HG03280 (cell line): ENCODE measurements at regions not wholly inside any gene's neighbourhood (a gene's known extent, or its start where the extent isn't known, plus 50 kb on each side); places are given as distances from the start of the nearest gene placed in this dataset.
"Not testable (repeated sequence)": the region's sequence is repeated elsewhere in the genome, so short reads cannot be mapped to it uniquely, and the experiment has no call there.

Experiments
- ATAC-seq: cut with Tn5 transposase; IDR thresholded peaks from one replicate; pipeline ENCODE4 v1.9.1; 2021; ENCODE audit warnings: mild to moderate bottlenecking, moderate library complexity; ENCODE audit not compliant: unreplicated experiment

DNA sequence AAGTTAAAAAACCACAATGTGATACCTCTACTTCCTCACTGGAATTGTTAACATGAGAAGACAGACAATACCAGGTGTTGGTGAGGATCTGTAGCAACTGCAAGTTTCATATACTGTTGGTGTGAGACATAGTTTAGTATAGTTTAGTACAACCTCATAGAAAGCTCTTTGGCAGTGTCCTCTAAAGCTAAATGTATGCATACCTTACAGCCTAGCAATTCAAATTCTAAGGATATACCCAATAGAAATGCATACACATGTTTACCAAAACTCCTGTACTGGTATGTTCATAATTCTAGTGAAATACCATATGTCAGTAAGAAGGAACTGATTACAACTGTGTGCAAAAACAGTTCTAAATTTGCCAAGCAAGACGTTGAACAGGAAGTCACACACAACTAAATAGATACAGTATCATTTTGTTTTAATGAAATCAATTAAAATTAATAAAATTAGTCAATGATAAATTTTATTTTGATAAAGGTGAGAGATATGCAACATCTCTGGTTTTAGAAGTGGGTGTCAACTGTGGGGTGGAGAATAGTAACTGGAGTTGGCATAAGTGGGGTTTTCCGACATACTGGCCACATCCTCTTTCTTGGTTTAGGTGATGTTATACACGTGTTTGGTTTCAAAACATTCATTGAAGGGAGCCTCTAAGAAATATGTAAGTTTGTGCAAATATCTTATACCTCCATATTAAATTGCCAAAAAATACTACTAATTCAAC lies 450.7 kb downstream of the PTPRC start:
- ATAC-seq, result peak; percentile 86

- not testable (repeated sequence) for ATAC-seq
Measured at GRCh38 chr1:199095628-199096027, 456.8 kb downstream of the PTPRC start.

GRCh38 chr1:199096591-199096990 lies 457.8 kb downstream of the PTPRC start:
- ATAC-seq, result no peak

DNA sequence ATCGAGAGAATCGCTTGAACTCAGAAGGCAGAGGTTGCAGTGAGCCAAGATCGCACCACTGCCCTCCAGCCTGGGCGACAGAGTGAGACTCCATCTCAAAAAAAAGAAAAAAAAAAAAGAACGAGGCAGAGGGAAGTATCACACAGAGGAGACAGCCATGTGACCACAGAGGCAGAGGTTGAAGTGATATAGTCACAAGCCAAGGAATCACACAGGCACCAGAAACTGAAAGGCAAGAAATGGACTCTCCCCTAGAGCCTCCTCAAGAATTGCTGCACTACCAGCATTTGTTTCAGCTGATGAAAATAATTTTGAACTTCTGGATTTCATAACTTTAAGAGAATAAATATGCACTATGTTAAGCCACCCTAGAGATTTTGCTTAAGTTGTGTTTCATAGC lies 459.6 kb downstream of the PTPRC start:
- no peak for ATAC-seq

GRCh38 chr1:199101139-199101538 lies 462.3 kb downstream of the PTPRC start:
- ATAC-seq, result no peak

DNA sequence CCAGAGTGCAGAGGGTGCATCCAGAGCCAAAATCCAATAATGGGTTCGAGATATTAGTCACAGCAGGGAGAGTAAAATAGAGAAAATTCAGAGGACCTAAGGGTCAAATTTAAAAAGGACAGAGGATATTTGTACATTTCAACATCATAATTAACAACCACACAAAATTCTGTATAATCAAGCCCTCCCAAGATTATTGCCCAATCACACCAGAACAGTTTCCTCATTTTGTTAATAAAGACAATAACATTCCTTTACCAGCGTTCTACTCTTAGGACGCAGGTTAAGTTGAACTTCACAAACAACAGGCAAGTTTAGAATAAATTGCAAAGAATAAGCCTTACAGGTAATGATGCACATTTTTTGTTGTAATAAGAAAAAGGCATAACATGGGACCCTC lies 462.8 kb downstream of the PTPRC start:
- no peak for ATAC-seq

- peak; percentile 50 for ATAC-seq
Measured at GRCh38 chr1:199102239-199102638, 463.4 kb downstream of the PTPRC start.

GRCh38 chr1:199109160-199109559 lies 470.3 kb downstream of the PTPRC start:
- no peak for ATAC-seq

GRCh38 chr1:199112365-199112764 lies 473.5 kb downstream of the PTPRC start:
- no peak for ATAC-seq

DNA sequence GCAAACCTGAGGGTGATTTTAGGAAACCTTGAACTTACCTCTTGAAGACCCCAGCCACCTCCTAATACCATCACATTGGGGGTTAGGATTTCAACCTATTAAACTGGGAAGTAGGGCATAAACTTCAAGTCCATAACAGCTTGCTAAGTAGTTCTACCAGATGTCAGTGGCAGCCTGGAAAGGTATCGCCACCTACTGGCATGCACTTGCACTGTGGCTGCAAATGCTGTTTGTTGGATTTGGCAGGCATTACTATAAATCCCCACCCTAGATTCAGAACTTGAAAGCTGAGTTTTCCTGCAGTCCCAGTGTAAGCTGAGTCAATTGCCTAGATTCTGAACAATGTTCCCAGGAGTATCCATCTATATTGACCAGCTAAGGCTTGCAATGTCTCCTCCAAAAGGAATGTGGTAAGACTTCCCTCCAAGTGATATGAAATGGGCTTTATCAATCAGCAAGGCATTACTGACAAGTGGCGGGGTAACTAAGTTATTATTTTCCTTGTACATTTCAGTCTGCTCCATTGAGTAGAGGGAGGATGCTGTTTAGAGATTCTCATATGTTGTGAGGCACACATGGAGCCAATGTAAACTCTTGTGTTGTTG lies 474.5 kb downstream of the PTPRC start:
- ATAC-seq, result peak; percentile 70

DNA sequence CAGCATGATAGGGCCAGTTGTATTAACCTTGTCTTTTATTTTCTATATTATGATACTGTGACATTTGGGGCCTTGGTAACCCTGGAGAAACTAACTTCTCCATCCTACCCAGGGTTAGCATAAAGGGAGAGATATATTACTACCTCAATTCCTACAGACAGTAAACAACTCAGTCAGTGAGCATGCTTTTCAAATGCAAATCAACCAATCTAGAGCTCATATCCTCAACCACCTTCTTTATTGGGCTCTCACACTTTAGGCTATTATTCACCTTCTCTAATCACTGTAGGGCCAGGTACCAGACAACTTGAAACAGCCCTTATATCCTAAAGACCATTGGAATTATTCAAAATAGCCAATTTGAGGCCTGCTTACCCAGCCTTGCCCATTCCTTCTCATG lies 477.6 kb downstream of the PTPRC start:
- ATAC-seq, result no peak

DNA sequence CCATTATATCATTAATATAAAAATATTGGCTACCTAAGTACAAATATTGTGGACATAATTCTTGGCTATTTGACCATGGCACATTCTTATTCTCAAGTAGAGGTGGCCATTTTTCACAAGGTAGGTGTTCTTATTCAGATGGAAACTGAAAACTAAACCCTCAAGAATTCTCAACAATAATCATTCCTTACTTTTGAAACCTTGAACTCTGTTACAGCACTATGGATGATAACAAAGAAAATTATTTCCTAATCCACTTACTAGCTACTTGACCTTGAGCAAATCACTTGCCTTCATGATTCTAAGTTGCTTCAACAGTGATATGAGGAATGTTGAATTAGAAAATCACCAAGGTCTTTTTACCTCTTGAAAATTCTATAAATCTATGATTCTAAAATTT lies 482.2 kb downstream of the PTPRC start:
- ATAC-seq, result no peak

DNA sequence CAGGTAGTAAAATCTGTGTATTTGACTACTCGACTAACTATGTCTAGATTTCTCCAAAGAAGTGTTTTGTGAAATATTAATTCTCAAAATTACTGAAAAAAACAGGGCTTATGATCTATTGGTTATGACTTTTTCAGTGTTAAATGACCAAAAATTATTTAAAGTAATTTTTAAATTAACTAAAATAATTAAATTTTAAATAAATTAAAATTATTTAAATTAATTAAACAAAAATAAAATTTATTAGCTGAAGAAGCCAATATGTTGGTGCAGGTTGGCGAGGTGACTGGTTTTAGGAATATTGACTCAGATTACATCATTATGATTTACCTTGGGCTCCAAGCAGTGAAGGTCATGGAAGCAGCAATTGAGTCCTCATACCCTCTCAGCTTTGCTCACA lies 483.2 kb downstream of the PTPRC start:
- ATAC-seq, result no peak

GRCh38 chr1:199122532-199123311 lies 483.9 kb downstream of the PTPRC start:
- no peak for ATAC-seq

DNA sequence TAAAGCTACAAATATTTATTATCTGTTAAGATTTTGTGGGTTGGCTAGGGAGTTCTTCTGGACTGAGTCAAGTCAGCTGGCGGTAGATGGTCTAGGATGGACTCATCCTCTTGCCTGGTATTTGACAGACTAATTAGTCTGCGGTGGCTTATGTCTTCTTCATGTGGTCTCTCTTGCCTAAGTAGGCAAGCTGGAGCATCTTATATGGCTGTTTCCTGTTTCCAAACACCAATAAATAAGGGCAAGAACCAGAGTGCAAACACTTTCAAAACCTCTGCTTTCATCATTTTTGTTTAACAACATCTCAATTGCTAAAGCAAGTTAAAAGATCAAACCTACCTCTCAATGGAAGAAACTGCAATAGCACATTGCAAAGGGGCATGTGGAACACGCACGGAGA lies 484.8 kb downstream of the PTPRC start:
- no peak for ATAC-seq

- no peak for ATAC-seq
Measured at GRCh38 chr1:199124351-199124750, 485.5 kb downstream of the PTPRC start.

GRCh38 chr1:199129247-199129646 lies 490.4 kb downstream of the PTPRC start:
- no peak for ATAC-seq

GRCh38 chr1:199132006-199132405 lies 493.2 kb downstream of the PTPRC start:
- no peak for ATAC-seq

GRCh38 chr1:199135901-199136300 lies 497.1 kb downstream of the PTPRC start:
- no peak for ATAC-seq

DNA sequence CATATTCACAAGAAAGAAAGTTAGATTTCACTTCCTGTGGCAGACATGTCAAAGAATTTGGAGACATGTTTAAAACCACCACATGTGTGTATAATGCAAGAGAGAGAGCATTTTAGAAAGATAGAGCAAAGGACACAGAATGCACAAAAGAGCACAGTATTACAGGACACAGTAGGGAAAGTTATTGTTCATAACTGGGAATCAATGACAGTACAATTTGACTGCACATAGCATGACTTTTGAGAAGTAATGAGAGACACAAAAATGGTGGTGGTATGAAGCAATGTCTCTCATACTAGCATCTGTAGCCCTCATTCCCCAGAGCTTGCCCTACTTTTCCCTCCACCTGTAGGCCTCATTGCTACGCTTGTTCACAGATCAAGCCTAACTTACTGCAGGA lies 499.2 kb downstream of the PTPRC start:
- ATAC-seq, result no peak

DNA sequence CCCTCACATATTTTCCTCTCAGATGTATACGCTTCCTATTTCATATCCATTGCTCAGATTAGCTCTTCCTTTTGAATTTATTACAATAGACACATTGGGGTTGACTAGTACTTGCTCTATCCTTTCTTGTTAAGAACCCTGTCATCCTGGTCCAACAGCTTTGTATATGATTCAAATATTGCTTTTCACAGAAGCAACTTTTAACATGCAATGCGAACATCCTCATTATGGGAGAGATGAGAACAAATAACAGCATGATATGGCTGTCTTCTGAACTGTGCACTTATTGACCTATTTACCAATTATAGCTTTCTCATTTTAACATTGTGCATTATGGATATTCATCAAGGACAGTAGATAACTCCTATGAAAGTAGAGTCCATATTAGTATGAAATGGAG lies 510.8 kb downstream of the PTPRC start:
- ATAC-seq, result no peak

DNA sequence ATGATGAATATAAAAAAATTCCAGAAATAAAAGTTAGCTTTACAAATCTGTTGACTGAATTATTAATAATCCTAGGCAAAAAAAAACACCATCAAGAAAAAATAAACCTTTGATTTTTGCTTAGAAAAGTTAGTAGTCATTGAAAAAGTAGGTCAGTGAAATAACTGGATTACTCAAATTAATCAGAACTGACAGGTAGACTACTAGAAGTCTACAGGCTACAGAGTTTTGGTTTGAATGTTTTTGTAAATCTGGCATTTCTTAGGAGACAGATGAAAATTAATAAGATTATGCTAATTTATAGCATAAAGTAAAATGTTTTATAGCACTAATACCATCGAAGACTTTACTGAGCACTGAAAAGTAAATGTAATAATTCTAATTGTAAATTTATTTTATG lies 511.9 kb downstream of the PTPRC start:
- no peak for ATAC-seq
